ENCODE measurements at regions not wholly inside any gene's neighbourhood (a gene's known extent, or its start where the extent isn't known, plus 50 kb on each side); places are given as distances from the start of the nearest gene placed in this dataset.

- no peak for TF ChIP-seq CTCF (IDR thresholded peaks at IDR 0.05; ENCODE audit: extremely low read depth in 1 of 2, insufficient read depth in 1 of 2, low read depth in 1 of 2, low read length in 2 of 2)
- no peak for TF ChIP-seq JUN (IDR thresholded peaks at IDR 0.05; ENCODE audit: borderline replicate concordance, insufficient read depth, insufficient read length, low read depth)
Measured at GRCh38 chr1:4305526-4306301, 348.7 kb upstream of the AJAP1 start.
